Skeletal muscle satellite cell (primary cell): ENCODE measurements at regions not wholly inside any gene's neighbourhood (a gene's known extent, or its start where the extent isn't known, plus 50 kb on each side); places are given as distances from the start of the nearest gene placed in this dataset.
"Not testable (repeated sequence)": the region's sequence is repeated elsewhere in the genome, so short reads cannot be mapped to it uniquely, and the experiment has no call there.

Source experiments
- H3K27me3 ChIP-seq: 2 replicates; pipeline ENCODE4 v1.7.0; 2013; ENCODE audit warnings: low read length; ENCODE audit not compliant: control insufficient read depth, insufficient read depth
- H3K36me3 ChIP-seq: 2 replicates; pipeline ENCODE4 v1.7.0; 2013; ENCODE audit warnings: mild to moderate bottlenecking, control low read depth, low read length; ENCODE audit not compliant: insufficient read depth
- H3K4me1 ChIP-seq: 2 replicates; pipeline ENCODE4 v1.7.0; 2013; ENCODE audit warnings: low read length; ENCODE audit not compliant: control insufficient read depth, insufficient read depth
- H3K4me2 ChIP-seq: 2 replicates; pipeline ENCODE4 v1.7.0; 2013; ENCODE audit warnings: mild to moderate bottlenecking, low read length
- H3K4me3 ChIP-seq: 2 replicates; pipeline ENCODE4 v1.7.0; 2013; ENCODE audit warnings: low read length
- H3K9ac ChIP-seq: 2 replicates; pipeline ENCODE4 v1.7.0; 2013; ENCODE audit warnings: mild to moderate bottlenecking, low read depth, low read length, moderate library complexity
- H3K9me3 ChIP-seq: replicated peaks from 2 replicates; pipeline ENCODE4 v1.7.0; 2013; ENCODE audit warnings: mild to moderate bottlenecking, control low read depth, low read length

DNA sequence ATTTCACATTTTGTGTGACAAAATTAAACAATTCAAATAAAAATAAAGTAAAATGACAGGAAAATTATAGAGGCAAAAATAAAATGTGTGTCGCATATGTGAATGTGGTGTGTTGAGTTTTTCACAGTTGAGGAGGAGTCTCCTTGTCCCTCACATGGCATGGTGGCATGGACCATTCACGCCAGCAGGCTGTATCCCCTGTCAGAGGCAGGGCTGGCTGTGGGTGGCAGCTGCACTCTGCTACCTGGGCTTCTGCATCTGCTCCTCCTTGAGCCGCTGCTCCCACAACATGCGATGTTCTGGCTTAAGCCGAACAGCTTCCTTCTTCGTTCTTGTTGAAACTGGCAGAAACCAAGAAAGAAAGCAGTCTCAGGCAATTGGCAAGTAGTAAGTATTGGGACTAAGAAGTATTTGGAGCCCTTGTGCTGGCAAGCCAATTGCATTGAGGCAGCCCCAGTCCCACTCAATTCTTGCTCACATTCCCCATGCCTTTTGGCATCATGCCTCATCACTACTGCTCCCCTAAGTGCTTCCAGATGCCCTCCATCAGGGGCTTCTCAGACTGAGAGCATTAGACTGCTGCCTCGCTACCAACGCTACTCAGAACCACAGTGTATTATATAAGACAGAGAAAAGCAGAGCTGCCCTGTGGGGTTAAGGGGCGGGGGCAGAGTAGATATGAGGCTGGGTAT lies 177.9 kb upstream of the NABP1 start:
- Histone ChIP-seq H3K4me2 (no peak overlapping the region), H3K9ac (no peak overlapping the region), H3K27me3 (no peaks in the 10 kb centered on the region), H3K4me1 (peaks cover 4% of the 10 kb centered on the region), H3K9me3 (no peaks in the 10 kb centered on the region), H3K36me3 (no peaks in the 10 kb centered on the region), H3K4me3 (no peak overlapping the region)

DNA sequence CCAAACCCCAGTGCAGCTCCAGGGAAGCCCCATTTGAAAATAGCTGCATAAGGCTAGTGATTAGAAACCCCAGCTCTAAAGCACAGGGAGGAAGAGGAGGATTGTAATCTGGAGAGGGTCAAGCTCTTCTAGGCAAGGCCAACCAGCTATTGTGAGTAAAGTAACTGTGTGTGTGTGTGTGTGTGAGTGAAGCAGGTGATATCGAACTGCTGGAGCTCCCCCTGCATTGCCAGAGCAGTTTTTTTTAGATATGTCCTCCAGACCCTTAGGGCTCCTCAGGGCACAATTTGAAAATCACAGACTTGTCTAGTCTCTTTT lies 177.4 kb upstream of the NABP1 start:
- Histone ChIP-seq H3K4me1 (peaks cover 4% of the 10 kb centered on the region), H3K9me3 (no peaks in the 10 kb centered on the region), H3K4me3 (no peak overlapping the region), H3K4me2 (no peak overlapping the region), H3K36me3 (no peaks in the 10 kb centered on the region), H3K9ac (no peak overlapping the region), H3K27me3 (no peaks in the 10 kb centered on the region)

DNA sequence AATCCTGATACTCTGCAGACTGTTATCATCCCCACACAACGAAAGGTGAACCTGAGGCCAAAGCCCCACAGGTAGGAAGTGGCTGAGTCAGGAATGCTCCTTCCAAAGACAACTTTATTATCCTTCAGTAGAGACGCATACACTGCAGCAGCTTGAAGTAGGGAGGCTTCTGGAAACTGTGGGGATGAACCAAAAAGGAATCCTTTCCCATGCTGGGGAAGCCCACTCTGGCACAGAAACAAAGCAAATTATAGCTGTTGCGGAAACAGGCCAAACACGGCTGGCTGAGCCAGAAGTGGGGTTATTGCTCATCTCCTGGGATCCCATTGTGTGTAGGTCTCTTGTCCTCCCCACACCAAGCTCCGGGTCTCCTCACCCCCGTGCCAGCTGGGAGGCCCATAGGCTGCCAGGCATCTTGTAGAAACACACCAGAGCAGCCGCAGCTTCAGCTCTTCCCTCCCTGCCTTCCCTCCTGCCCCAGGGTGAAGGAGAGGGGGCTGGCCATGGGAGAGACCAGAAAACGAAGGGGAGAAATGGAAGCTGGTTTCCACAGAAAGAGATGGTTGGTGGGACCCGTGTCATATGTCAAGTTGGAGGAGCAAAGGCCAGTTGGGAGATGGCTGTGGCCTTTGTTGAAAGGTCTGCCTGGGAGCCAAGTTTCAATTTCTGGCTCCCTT lies 176.9 kb upstream of the NABP1 start:
- Histone ChIP-seq H3K4me3 (no peak overlapping the region), H3K4me2 (no peak overlapping the region), H3K9me3 (no peaks in the 10 kb centered on the region), H3K27me3 (no peaks in the 10 kb centered on the region), H3K9ac (peak overlapping the region; percentile 14), H3K4me1 (peaks cover 4% of the 10 kb centered on the region), H3K36me3 (no peaks in the 10 kb centered on the region)

DNA sequence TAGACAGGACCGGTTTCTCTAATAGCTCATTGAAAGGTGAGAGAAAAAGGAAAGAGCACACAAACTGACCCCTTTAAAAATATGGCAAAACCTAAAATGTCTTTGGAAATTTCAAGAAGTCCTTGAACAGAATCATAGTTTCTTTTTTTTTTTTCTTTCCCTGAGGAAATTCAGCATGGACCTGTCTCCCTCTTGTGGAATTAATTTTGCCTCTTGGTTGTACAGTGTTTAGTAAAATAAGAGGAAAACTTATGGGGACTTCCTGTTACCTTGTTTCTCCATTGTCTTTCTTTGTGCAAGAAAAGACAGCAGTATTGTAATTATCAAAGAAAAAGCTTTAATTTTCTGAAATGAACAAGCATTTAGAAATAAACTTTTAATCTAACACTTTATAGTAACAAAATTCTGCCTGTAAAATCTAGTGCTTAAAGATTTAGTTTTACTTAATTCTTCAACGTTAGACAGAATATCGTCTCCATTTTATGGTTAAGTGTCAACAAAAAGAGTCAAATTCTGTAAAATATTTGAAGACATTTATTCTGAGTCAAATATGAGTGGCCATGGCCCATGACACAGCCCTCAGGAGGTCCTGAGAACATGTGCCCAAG lies 176.3 kb upstream of the NABP1 start:
- Histone ChIP-seq H3K9me3 (no peaks in the 10 kb centered on the region), H3K36me3 (no peaks in the 10 kb centered on the region), H3K27me3 (no peaks in the 10 kb centered on the region), H3K4me1 (peaks cover 4% of the 10 kb centered on the region), H3K9ac (no peak overlapping the region), H3K4me3 (no peak overlapping the region), H3K4me2 (no peak overlapping the region)

DNA sequence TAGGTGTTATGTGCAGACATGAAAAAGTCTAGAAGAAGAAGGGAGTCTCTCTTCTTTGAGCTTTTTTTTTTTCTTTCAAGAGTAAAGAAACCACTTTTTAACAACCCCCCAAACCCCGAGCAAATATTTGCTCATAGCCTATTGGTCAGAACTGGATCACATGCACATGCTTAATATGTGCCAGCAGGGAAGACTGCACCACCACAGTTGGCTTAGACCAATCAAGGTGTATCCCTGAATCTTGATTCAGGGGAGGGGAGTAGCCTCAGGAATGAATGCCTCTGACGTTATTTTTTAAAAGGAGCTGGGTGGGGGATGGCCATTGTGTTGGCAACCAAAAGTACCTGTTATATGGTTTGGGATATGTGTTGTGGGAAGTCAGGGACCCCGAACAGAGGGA lies 171.4 kb upstream of the NABP1 start:
- H3K36me3 ChIP-seq: no peaks in the 10 kb centered on the region
- no peak overlapping the region for H3K9ac ChIP-seq
- no peaks in the 10 kb centered on the region for H3K9me3 ChIP-seq
- no peaks in the 10 kb centered on the region for H3K27me3 ChIP-seq
- H3K4me2 ChIP-seq: no peak overlapping the region
- H3K4me3 ChIP-seq: no peak overlapping the region
- H3K4me1 ChIP-seq: no peaks in the 10 kb centered on the region

DNA sequence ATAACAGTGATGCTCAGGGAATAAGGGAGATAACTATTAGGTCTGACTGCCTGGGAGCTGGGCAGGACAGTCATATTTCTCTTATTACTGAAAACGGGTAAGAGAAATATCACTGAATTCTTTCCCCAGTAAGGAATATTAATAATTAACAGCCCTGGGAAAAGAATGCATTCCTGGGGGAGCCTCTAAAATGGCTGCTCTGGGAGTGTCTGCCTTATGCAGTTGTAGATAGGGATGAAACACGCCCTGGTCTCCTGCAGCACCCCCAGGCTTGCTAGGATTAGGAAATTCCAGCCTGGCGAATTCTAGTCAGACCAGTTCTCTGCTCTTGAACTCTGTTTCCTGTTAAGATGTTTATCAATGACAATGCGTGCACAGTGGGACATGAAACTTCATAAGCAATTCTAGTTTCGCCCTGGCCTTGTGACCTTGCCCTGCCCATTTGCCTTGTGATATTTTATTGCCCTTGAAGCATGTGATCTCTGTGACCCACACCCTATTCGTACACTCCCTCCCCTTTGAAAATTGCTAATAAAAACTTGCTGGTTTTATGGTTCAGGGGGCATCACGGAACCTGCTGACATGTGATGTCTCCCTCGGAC lies 170.6 kb upstream of the NABP1 start:
- H3K9ac ChIP-seq, H3K4me2 ChIP-seq, H3K36me3 ChIP-seq, H3K4me3 ChIP-seq, H3K4me1 ChIP-seq, H3K27me3 ChIP-seq, H3K9me3 ChIP-seq: not testable (repeated sequence)

DNA sequence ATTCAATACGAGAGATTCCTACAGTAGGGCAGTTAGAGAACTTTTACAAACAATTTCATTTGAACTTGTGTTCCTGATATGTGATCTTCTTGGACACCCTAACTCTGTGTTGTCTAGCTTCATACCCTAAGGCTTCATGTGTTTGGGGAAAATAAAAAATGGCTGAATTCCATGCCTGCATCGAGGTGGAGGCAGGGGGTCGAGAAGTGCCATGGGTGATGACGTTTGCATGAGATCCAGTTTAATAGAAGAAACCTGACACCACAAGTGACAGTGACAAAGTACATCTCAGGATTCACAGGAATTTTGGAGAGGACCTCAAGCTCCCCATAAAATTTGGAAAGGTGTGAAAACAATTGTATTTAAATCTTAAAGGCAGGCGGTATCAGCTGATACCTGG lies 169.2 kb upstream of the NABP1 start:
- Histone ChIP-seq H3K9me3 (no peaks in the 10 kb centered on the region), H3K36me3 (no peaks in the 10 kb centered on the region), H3K9ac (no peak overlapping the region), H3K4me2 (no peak overlapping the region), H3K4me1 (no peaks in the 10 kb centered on the region), H3K4me3 (no peak overlapping the region), H3K27me3 (no peaks in the 10 kb centered on the region)

DNA sequence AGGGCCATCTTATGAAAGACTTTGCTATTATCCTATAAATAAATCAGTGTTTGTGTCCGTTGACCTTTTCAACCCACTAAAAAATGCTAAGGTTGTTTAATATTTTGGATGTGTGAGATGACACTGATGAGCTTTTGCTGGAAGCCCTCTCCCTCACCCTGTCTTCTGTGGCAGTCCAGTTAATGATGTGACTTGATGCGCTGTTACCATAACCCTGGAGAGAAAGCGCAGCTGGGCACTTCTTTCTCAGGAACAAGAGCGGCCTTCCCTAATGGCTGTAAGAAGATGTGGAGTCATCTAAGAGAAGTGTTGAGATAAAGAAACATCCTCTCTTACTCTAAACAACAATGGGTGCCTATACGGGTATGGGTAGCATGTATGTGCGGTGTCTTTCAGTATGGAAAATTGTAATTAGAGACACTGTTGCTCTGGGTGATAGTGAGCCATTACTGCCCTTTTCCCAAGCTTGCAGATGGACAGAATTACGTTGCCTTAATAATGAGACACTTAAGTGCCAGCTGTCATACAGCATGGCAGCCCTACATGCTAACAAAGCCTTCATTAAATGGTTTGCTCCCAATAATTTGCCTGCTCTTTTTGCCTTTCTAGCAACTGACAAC lies 165.6 kb upstream of the NABP1 start:
- H3K36me3 ChIP-seq: no peaks in the 10 kb centered on the region

DNA sequence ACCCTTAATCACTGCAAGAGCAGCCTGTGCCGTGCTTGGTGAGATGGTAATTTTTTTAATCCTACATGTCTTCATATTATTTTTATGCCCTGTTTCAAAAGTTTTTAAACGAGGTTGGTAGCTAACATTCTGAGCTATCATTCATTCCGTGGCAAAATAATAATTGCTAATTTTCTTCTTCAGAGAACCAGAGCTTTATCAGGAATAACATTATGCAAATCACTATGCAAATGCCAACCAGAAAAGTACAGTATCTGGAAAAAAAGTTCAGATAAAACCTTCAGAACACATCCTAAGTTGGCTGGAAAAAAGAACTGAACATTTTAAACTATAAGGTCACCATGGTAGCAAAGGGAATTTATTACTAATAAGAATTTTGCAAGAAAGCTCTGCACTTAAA lies 165.1 kb upstream of the NABP1 start:
- H3K4me2 ChIP-seq: no peak overlapping the region
- no peaks in the 10 kb centered on the region for H3K36me3 ChIP-seq
- H3K27me3 ChIP-seq: no peaks in the 10 kb centered on the region
- no peaks in the 10 kb centered on the region for H3K9me3 ChIP-seq
- H3K4me1 ChIP-seq: peaks cover 2% of the 10 kb centered on the region
- H3K4me3 ChIP-seq: no peak overlapping the region
- no peak overlapping the region for H3K9ac ChIP-seq

More for the DNA sequence above, 165.6 kb upstream of the NABP1 start:
- H3K9me3 ChIP-seq: no peaks in the 10 kb centered on the region
- H3K4me1 ChIP-seq: peaks cover 2% of the 10 kb centered on the region
- no peaks in the 10 kb centered on the region for H3K27me3 ChIP-seq
- no peak overlapping the region for H3K9ac ChIP-seq
- no peak overlapping the region for H3K4me3 ChIP-seq
- no peak overlapping the region for H3K4me2 ChIP-seq

DNA sequence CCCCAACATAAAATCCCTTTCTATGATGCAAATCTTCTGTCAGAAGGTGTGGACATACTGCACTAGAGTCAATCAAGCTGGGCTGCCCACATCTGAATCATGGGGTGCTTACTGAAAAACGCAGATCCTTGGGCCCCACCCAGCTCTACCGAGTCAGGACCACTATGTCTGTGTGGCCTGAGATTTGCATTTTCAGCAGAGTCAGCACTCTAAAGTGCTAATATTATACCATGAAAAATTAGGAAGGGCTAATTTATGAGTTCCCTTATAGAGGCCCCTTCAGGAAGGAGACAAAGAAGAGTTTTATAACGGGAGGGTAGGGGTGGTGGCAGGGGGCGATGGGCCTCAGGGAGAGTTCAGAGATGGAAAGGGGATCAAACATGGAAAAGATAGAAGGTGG lies 163.3 kb upstream of the NABP1 start:
- H3K9me3 ChIP-seq: no peaks in the 10 kb centered on the region
- no peak overlapping the region for H3K9ac ChIP-seq
- H3K4me2 ChIP-seq: no peak overlapping the region
- H3K36me3 ChIP-seq: no peaks in the 10 kb centered on the region
- H3K27me3 ChIP-seq: no peaks in the 10 kb centered on the region
- peaks cover 2% of the 10 kb centered on the region for H3K4me1 ChIP-seq
- no peak overlapping the region for H3K4me3 ChIP-seq

DNA sequence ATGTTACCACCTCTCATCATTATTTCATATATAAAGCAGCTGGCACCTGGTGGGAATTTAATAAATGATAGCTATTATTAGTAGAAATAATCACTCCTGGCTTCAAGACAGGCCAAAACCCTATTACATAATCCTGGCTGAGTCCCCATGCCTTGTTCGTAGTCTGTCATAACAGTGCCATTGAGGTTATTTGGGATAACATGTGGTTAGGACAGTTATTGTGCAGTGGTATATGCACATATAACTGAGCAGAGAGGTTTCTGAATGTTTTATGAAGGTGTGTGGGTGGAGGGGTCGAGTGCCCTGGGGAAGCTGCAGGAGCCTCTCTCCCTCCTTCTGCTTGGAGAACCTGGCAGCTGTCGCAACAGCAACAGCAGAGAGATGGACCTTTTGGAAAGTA lies 162.4 kb upstream of the NABP1 start:
- Histone ChIP-seq H3K27me3 (no peaks in the 10 kb centered on the region), H3K4me1 (peaks cover 2% of the 10 kb centered on the region), H3K4me2 (no peak overlapping the region), H3K9ac (no peak overlapping the region), H3K4me3 (no peak overlapping the region), H3K36me3 (no peaks in the 10 kb centered on the region), H3K9me3 (no peaks in the 10 kb centered on the region)
